ENCODE measurements at regions not wholly inside any gene's neighbourhood (a gene's known extent, or its start where the extent isn't known, plus 50 kb on each side); places are given as distances from the start of the nearest gene placed in this dataset.

DNA sequence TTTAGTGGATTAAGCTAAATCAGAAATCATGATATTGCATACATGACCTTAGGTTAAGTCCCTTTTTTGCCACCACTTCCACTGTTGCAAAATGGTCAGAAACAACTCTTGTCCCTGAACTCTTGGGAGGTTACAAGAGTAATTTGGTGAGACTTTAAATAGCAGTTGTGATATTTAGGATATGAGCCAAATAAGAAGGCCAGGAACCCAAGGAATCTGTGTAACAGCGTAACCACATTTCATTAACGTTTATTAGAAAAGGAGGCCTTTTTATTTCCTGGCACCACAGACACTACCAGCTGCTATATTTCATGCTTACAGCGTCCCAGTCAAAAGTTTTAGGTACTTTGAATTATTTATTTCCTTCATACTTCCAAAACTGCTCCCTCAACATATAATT lies 268.0 kb downstream of the GPD2 start:
- Histone ChIP-seq H3K4me3 (no peak overlapping the region), H3K27me3 (no peaks in the 10 kb centered on the region), H3K4me1 (ENCODE audit: low read depth) (no peaks in the 10 kb centered on the region), H3K9me3 (ENCODE audit: low read depth) (no peaks in the 10 kb centered on the region), H3K36me3 (no peaks in the 10 kb centered on the region), H3K27ac (no peak overlapping the region)
- no peak for DNase-seq (ENCODE audit: low read depth in 1 of 2, low spot score in 1 of 2)
- TF ChIP-seq, protein P1, sequence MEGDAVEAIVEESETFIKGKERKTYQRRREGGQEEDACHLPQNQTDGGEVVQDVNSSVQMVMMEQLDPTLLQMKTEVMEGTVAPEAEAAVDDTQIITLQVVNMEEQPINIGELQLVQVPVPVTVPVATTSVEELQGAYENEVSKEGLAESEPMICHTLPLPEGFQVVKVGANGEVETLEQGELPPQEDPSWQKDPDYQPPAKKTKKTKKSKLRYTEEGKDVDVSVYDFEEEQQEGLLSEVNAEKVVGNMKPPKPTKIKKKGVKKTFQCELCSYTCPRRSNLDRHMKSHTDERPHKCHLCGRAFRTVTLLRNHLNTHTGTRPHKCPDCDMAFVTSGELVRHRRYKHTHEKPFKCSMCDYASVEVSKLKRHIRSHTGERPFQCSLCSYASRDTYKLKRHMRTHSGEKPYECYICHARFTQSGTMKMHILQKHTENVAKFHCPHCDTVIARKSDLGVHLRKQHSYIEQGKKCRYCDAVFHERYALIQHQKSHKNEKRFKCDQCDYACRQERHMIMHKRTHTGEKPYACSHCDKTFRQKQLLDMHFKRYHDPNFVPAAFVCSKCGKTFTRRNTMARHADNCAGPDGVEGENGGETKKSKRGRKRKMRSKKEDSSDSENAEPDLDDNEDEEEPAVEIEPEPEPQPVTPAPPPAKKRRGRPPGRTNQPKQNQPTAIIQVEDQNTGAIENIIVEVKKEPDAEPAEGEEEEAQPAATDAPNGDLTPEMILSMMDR (IDR thresholded peaks at IDR 0.05; ENCODE audit: low read depth, low read length), result no peak

GRCh38 chr2:156704617-156705016 lies 268.4 kb downstream of the GPD2 start:
- no peaks in the 10 kb centered on the region for H3K27me3 ChIP-seq
- no peaks in the 10 kb centered on the region for H3K4me1 ChIP-seq (ENCODE audit: low read depth)
- H3K4me3 ChIP-seq, result no peak overlapping the region
- DNase-seq (ENCODE audit: low read depth in 1 of 2, low spot score in 1 of 2), result no peak
- no peak overlapping the region for H3K27ac ChIP-seq
- no peaks in the 10 kb centered on the region for H3K36me3 ChIP-seq
- H3K9me3 ChIP-seq (ENCODE audit: low read depth), result no peaks in the 10 kb centered on the region
- TF ChIP-seq, protein P1 (IDR thresholded peaks at IDR 0.05; ENCODE audit: low read depth, low read length), result no peak

- Histone ChIP-seq H3K36me3 (no peaks in the 10 kb centered on the region), H3K27ac (no peak overlapping the region), H3K9me3 (ENCODE audit: low read depth) (no peaks in the 10 kb centered on the region), H3K4me3 (no peak overlapping the region), H3K27me3 (no peaks in the 10 kb centered on the region), H3K4me1 (ENCODE audit: low read depth) (no peaks in the 10 kb centered on the region)
- TF ChIP-seq, protein P1 (IDR thresholded peaks at IDR 0.05; ENCODE audit: low read depth, low read length), result no peak
- no peak for DNase-seq (ENCODE audit: low read depth in 1 of 2, low spot score in 1 of 2)
These were observed 270.4 kb downstream of the GPD2 start for GRCh38 chr2:156706576-156706975.

- Histone ChIP-seq H3K4me3 (no peak overlapping the region), H3K4me1 (ENCODE audit: low read depth) (no peaks in the 10 kb centered on the region), H3K9me3 (ENCODE audit: low read depth) (no peaks in the 10 kb centered on the region), H3K27me3 (no peaks in the 10 kb centered on the region), H3K27ac (no peak overlapping the region), H3K36me3 (no peaks in the 10 kb centered on the region)
- DNase-seq (ENCODE audit: low read depth in 1 of 2, low spot score in 1 of 2), result no peak
- TF ChIP-seq, protein P1 (IDR thresholded peaks at IDR 0.05; ENCODE audit: low read depth, low read length), result no peak
These were observed 271.9 kb downstream of the GPD2 start for GRCh38 chr2:156708051-156708450.

DNA sequence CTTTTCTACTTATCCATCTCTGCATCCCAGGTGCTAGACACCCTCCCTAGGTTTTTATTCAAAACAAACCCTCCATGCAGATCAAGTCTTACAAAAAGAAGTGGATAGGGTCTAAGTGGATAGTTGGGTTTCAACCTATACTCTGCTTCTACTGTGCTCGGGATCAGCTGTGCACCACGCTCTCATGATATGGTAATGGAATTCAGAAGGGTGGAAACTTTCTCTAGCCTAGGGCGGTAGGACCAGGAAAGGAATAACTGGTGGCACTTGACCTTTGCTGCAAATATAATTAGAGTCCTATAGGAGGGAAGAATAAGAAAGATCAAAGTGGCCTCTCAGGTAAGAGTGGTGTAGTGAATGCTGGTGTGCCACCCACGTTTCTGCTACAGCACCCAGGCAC lies 272.9 kb downstream of the GPD2 start:
- Histone ChIP-seq H3K9me3 (ENCODE audit: low read depth) (no peaks in the 10 kb centered on the region), H3K4me1 (ENCODE audit: low read depth) (no peaks in the 10 kb centered on the region), H3K27me3 (no peaks in the 10 kb centered on the region), H3K36me3 (no peaks in the 10 kb centered on the region), H3K4me3 (no peak overlapping the region), H3K27ac (no peak overlapping the region)
- DNase-seq (ENCODE audit: low read depth in 1 of 2, low spot score in 1 of 2), result no peak
- TF ChIP-seq, protein P1 (IDR thresholded peaks at IDR 0.05; ENCODE audit: low read depth, low read length), result no peak

- Histone ChIP-seq H3K27ac (no peak overlapping the region), H3K27me3 (no peaks in the 10 kb centered on the region), H3K9me3 (ENCODE audit: low read depth) (no peaks in the 10 kb centered on the region), H3K4me3 (no peak overlapping the region), H3K4me1 (ENCODE audit: low read depth) (no peaks in the 10 kb centered on the region), H3K36me3 (no peaks in the 10 kb centered on the region)
- no peak for DNase-seq (ENCODE audit: low read depth in 1 of 2, low spot score in 1 of 2)
- TF ChIP-seq, protein P1 (IDR thresholded peaks at IDR 0.05; ENCODE audit: low read depth, low read length), result no peak
These were observed 282.9 kb downstream of the GPD2 start for GRCh38 chr2:156719036-156719435.

Measured in cardiac muscle cell (in vitro differentiated cells and primary cell).